HCT116 (cell line): ENCODE measurements at regions not wholly inside any gene's neighbourhood (a gene's known extent, or its start where the extent isn't known, plus 50 kb on each side); places are given as distances from the start of the nearest gene placed in this dataset.

Source experiments
- ATAC-seq: fragments of 200-7000 bp; cut with Tn5 transposase; 2 replicates; pipeline ENCODE4 v1.9.1; 2020; ENCODE audit warnings: mild to moderate bottlenecking, moderate library complexity
- BruUV-seq: library from RNA; stranded (reverse); fragments of 400-500 nt; replicated peaks from 2 replicates; lab custom pipeline; 2021; lab: Mats Ljungman, UMichigan
- CTCF ChIA-PET: fragments of 300-600 bp; sonication (Branson Sonifier 250); formaldehyde crosslinking; loops from one replicate; lab custom pipeline; 2021; ENCODE audit warnings: antibody characterized with exemption; lab: Charles Lee
- POLR2A ChIA-PET: fragments of 300-600, 350-600 bp; sonication (Branson Sonifier 250); formaldehyde crosslinking; loops from one replicate; lab custom pipeline; 2021; ENCODE audit warnings: antibody characterized with exemption; lab: Charles Lee
- RAD21 ChIA-PET, 2 experiments: fragments of 300-600 bp; sonication (Branson Sonifier 250); formaldehyde crosslinking; loops; one replicate each; lab custom pipeline; 2023; ENCODE audit warnings: low total read pairs in 2 of 2; ENCODE audit not compliant: uncharacterized antibody in 2 of 2, unreplicated experiment in 2 of 2, low non-redundant PET in 1 of 2; lab: Charles Lee
- DNase-seq: peaks from one replicate; pipeline ENCODE4 v3.0.0-alpha.2; 2010; ENCODE audit warnings: low read depth, low spot score
- H2AFZ ChIP-seq: fragments of 200-600 bp; shearing (Covaris generic), sonication (generic); 2 replicates; pipeline ENCODE4 v1.6.1; 2017; ENCODE audit warnings: low read depth, mixed run types, mixed read lengths, antibody characterized with exemption, low read length; ENCODE audit not compliant: poor library complexity, severe bottlenecking
- H3K27ac ChIP-seq: 2 replicates; pipeline ENCODE4 v1.5.1; 2012; ENCODE audit warnings: low read depth, low read length
- H3K27me3 ChIP-seq: fragments of 200-600 bp; sonication (generic); 2 replicates; pipeline ENCODE4 v1.6.1; 2016; ENCODE audit warnings: mixed run types, low read length, mixed read lengths; ENCODE audit not compliant: insufficient read depth
- H3K36me3 ChIP-seq, 2 experiments: fragments of 200-500 bp in 1 of 2; fragments of 200-600 bp in 1 of 2; sonication (Bioruptor generic) in 1 of 2; sonication (generic) in 1 of 2; 2 replicates each; pipeline versions ENCODE4 v1.5.1 to v1.6.1; 2014 to 2016; ENCODE audit warnings: low read length in 2 of 2, inconsistent platforms in 1 of 2, mixed read lengths in 1 of 2, mixed run types in 1 of 2; ENCODE audit not compliant: insufficient read depth in 2 of 2, control insufficient read depth in 1 of 2
- H3K4me1 ChIP-seq, 2 experiments: fragments of 200-600 bp in 1 of 2; sonication (generic) in 1 of 2; 2 replicates each; pipeline versions ENCODE4 v1.5.1 to v1.6.1; 2012 to 2017; ENCODE audit warnings: low read length in 2 of 2, inconsistent platforms in 1 of 2, mild to moderate bottlenecking in 1 of 2, mixed read lengths in 1 of 2, mixed run types in 1 of 2, moderate library complexity in 1 of 2; ENCODE audit not compliant: insufficient read depth in 2 of 2, control insufficient read depth in 1 of 2
- H3K4me2 ChIP-seq: fragments of 200-600 bp; sonication (generic); 2 replicates; pipeline ENCODE4 v1.6.1; 2017; ENCODE audit warnings: mixed run types, low read length, mixed read lengths
- H3K4me3 ChIP-seq, 2 experiments: fragments of 200-600 bp in 1 of 2; sonication (generic) in 1 of 2; replicated peaks in 1 of 2; 2 replicates each; pipeline ENCODE4 v1.5.1; 2011 to 2016; ENCODE audit warnings: low read length in 2 of 2, control low read depth in 1 of 2, low read depth in 1 of 2, mild to moderate bottlenecking in 1 of 2, mixed read lengths in 1 of 2, mixed run types in 1 of 2
- H3K79me2 ChIP-seq: fragments of 200-600 bp; sonication (generic); 2 replicates; pipeline ENCODE4 v1.6.1; 2017; ENCODE audit warnings: mild to moderate bottlenecking, mixed run types, low read length, moderate library complexity, mixed read lengths; ENCODE audit not compliant: insufficient read depth
- H3K9ac ChIP-seq: fragments of 200-600 bp; sonication (generic); 2 replicates; pipeline ENCODE4 v1.6.1; 2016; ENCODE audit warnings: low read length, mixed read lengths
- H3K9me2 ChIP-seq: fragments of 200-600 bp; sonication (generic), shearing (Covaris generic); 2 replicates; pipeline ENCODE4 v1.6.1; 2017; ENCODE audit warnings: mixed run types, mild to moderate bottlenecking, moderate library complexity; ENCODE audit not compliant: insufficient read depth
- H3K9me3 ChIP-seq, 2 experiments: fragments of 200-500 bp in 1 of 2; fragments of 200-600 bp in 1 of 2; sonication (Bioruptor generic) in 1 of 2; sonication (generic) in 1 of 2; 2 replicates each; pipeline ENCODE4 v1.6.1; 2014 to 2017; ENCODE audit warnings: low read length in 2 of 2, mixed read lengths in 2 of 2, inconsistent platforms in 1 of 2, low read depth in 1 of 2, mild to moderate bottlenecking in 1 of 2, mixed run types in 1 of 2, moderate library complexity in 1 of 2; ENCODE audit not compliant: control insufficient read depth in 1 of 2, insufficient read depth in 1 of 2
- H4K20me1 ChIP-seq: fragments of 200-600 bp; sonication (generic), shearing (Covaris generic); 2 replicates; pipeline ENCODE4 v1.6.1; 2017; ENCODE audit warnings: mixed run types, mild to moderate bottlenecking, moderate library complexity; ENCODE audit not compliant: insufficient read depth
- ATF3 ChIP-seq: IDR thresholded peaks from 2 replicates; pipeline ENCODE4 v1.6.1; 2012
- CBX3 ChIP-seq: IDR thresholded peaks from 2 replicates; pipeline ENCODE4 v1.6.1; 2012; ENCODE audit warnings: low read depth
- CEBPB ChIP-seq: IDR thresholded peaks from 2 replicates; pipeline ENCODE4 v1.6.1; 2012; ENCODE audit warnings: low read depth
- CTCF ChIP-seq, 3 experiments: fragments of 200-600 bp in 1 of 3; sonication (generic) in 1 of 3; IDR thresholded peaks in 2 of 3; conservative IDR thresholded peaks in 1 of 3; 2 replicates each; pipeline ENCODE4 v1.5.1; 2012 to 2017; ENCODE audit warnings: low read depth in 2 of 3, low read length in 2 of 3, antibody characterized with exemption in 1 of 3, borderline replicate concordance in 1 of 3, control low read depth in 1 of 3, mild to moderate bottlenecking in 1 of 3, mixed read lengths in 1 of 3, mixed run types in 1 of 3, moderate library complexity in 1 of 3; ENCODE audit not compliant: insufficient read depth in 1 of 3
- EGR1 ChIP-seq: IDR thresholded peaks from 2 replicates; pipeline ENCODE4 v1.6.1; 2012; ENCODE audit warnings: low read depth
- ELF1 ChIP-seq: IDR thresholded peaks from 2 replicates; pipeline ENCODE4 v1.6.1; 2012; ENCODE audit warnings: low read depth, borderline replicate concordance
- EZH2 ChIP-seq: fragments of 200-600 bp; sonication (generic); IDR thresholded peaks from 2 replicates; pipeline ENCODE4 v1.6.1; 2017; ENCODE audit warnings: antibody characterized with exemption, mixed run types
- FOSL1 ChIP-seq: IDR thresholded peaks from 2 replicates; pipeline ENCODE4 v1.6.1; 2012; ENCODE audit warnings: low read depth
- JUND ChIP-seq: IDR thresholded peaks from 2 replicates; pipeline ENCODE4 v1.6.1; 2012
- MAX ChIP-seq: IDR thresholded peaks from 2 replicates; pipeline ENCODE4 v1.6.1; 2012
- POLR2A ChIP-seq: IDR thresholded peaks from 2 replicates; pipeline ENCODE4 v1.7.0; 2011; ENCODE audit warnings: borderline replicate concordance; ENCODE audit not compliant: insufficient read depth, insufficient read length; ENCODE audit errors: extremely low read depth
- POLR2AphosphoS5 ChIP-seq: IDR thresholded peaks from 2 replicates; pipeline ENCODE4 v1.6.1; 2011; ENCODE audit warnings: mild to moderate bottlenecking, low read depth, low read length, moderate library complexity
- RAD21 ChIP-seq: IDR thresholded peaks from 2 replicates; pipeline ENCODE4 v1.6.1; 2012; ENCODE audit warnings: low read depth, mild to moderate bottlenecking
- SIN3A ChIP-seq: IDR thresholded peaks from 2 replicates; pipeline ENCODE4 v1.6.1; 2012; ENCODE audit warnings: low read depth
- SP1 ChIP-seq: IDR thresholded peaks from 2 replicates; pipeline ENCODE4 v1.6.1; 2012; ENCODE audit warnings: low read depth
- SRF ChIP-seq: IDR thresholded peaks from 2 replicates; pipeline ENCODE4 v1.6.1; 2012; ENCODE audit warnings: low read depth
- TCF7L2 ChIP-seq: IDR thresholded peaks from 2 replicates; pipeline ENCODE4 v1.7.0; 2011; ENCODE audit warnings: borderline replicate concordance, inconsistent platforms; ENCODE audit not compliant: insufficient read depth, insufficient read length; ENCODE audit errors: extremely low read depth
- ZFX ChIP-seq: fragments of 450-650 bp; IDR thresholded peaks from 2 replicates; pipeline ENCODE4 v1.6.1; 2017
- intact Hi-C: fragments of 100-400 bp; cut with micrococcal nuclease; formaldehyde crosslinking; loops from 2 replicates; pipeline ENCODE4 v1.10.0; 2022

- H2AFZ ChIP-seq, result no peak overlapping the region
- DNase-seq (no peak), ATAC-seq (no peak)
- no TSS peak for BruUV-seq
- ChIA-PET POLR2A (no interaction called here), RAD21 (no interaction called here), CTCF (no interaction called here)
- H3K27me3 ChIP-seq, result no peaks in the 10 kb centered on the region
- no peaks in the 10 kb centered on the region for H3K36me3 ChIP-seq
- H3K79me2 ChIP-seq, result no peaks in the 10 kb centered on the region
- H3K9me2 ChIP-seq, result no peaks in the 10 kb centered on the region
- no peaks in the 10 kb centered on the region for H3K4me1 ChIP-seq
- peaks cover 8 to 18% of the 10 kb centered on the region in 2 experiments; a peak in 2 of 4 replicates for H3K9me3 ChIP-seq
- H3K4me3 ChIP-seq, result no peak overlapping the region
- no peak overlapping the region for H3K27ac ChIP-seq
- intact Hi-C loops, result no loop called here
- H3K9ac ChIP-seq, result no peak overlapping the region
- TF ChIP-seq JUND, result no peak
- TF ChIP-seq SIN3A, result no peak
- TF ChIP-seq POLR2AphosphoS5, result no peak
- no peak for TF ChIP-seq SRF
- no peak for TF ChIP-seq ELF1
- no peak for TF ChIP-seq EZH2
- no peak overlapping the region for H3K4me2 ChIP-seq
- H4K20me1 ChIP-seq, result no peaks in the 10 kb centered on the region; the same call in 1 of the 2 replicates
These were observed 1953.9 kb upstream of the CDH6 start for GRCh38 chr5:29239606-29240005.

DNA sequence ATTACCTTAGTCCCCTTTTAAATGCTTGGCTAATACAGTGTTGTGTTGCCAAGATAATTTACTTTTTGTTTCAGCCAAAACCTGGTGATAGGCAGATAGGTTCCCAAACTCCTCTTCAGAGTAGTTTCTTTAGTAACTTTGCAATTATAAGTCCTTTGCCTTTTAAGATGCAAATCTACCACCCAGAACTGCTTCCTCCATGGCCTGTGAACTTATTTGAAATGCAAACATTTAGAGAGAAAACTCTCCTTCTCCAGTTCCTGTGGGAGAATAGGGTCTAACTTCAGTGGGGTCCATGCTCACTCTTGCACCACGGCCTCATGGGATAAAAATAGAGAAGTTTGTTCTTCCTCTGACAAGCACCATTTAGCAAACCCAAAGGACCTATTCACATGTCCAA is 1955.4 kb upstream of the CDH6 start:
- ChIA-PET POLR2A (no interaction called here), RAD21 (no interaction called here), CTCF (no interaction called here)
- H4K20me1 ChIP-seq, result no peaks in the 10 kb centered on the region; the same call in 1 of the 2 replicates
- no peak for TF ChIP-seq RAD21
- TF ChIP-seq TCF7L2, result no peak
- no peak for TF ChIP-seq FOSL1
- no peak for TF ChIP-seq POLR2A
- TF ChIP-seq CTCF (IDR thresholded peaks at IDR 0.05 in 2 of 3, conservative IDR thresholded peaks at IDR 0.05 in 1 of 3; ENCODE audit: borderline replicate concordance in 1 of 3, insufficient read depth in 1 of 3, low read depth in 2 of 3, low read length in 2 of 3), result no peak
- no peak for TF ChIP-seq ATF3
- TF ChIP-seq MAX, result no peak
- TF ChIP-seq ZFX, result no peak
- no peak for TF ChIP-seq SP1
- TF ChIP-seq ELF1, result no peak
- no peak for TF ChIP-seq CEBPB
- no peak for TF ChIP-seq EZH2
- TF ChIP-seq CBX3, result no peak
- no peak for TF ChIP-seq EGR1
- no peaks in the 10 kb centered on the region for H3K9me2 ChIP-seq
- no peak overlapping the region for H3K9ac ChIP-seq
- H3K4me2 ChIP-seq, result no peak overlapping the region
- ATAC-seq (no peak), DNase-seq (no peak)
- intact Hi-C loops, result no loop called here
- no peak overlapping the region for H3K27ac ChIP-seq
- H3K9me3 ChIP-seq, result peaks cover 4 to 11% of the 10 kb centered on the region in 2 experiments; a peak in 2 of 4 replicates
- H3K4me3 ChIP-seq, result no peak overlapping the region
- no peak overlapping the region for H2AFZ ChIP-seq
- H3K79me2 ChIP-seq, result no peaks in the 10 kb centered on the region
- no peaks in the 10 kb centered on the region for H3K4me1 ChIP-seq
- no peaks in the 10 kb centered on the region for H3K27me3 ChIP-seq
- no peaks in the 10 kb centered on the region for H3K36me3 ChIP-seq
- no TSS peak for BruUV-seq
